ENCODE measurements at regions not wholly inside any gene's neighbourhood (a gene's known extent, or its start where the extent isn't known, plus 50 kb on each side); places are given as distances from the start of the nearest gene placed in this dataset.
"Not testable (repeated sequence)": the region's sequence is repeated elsewhere in the genome, so short reads cannot be mapped to it uniquely, and the experiment has no call there.

DNA sequence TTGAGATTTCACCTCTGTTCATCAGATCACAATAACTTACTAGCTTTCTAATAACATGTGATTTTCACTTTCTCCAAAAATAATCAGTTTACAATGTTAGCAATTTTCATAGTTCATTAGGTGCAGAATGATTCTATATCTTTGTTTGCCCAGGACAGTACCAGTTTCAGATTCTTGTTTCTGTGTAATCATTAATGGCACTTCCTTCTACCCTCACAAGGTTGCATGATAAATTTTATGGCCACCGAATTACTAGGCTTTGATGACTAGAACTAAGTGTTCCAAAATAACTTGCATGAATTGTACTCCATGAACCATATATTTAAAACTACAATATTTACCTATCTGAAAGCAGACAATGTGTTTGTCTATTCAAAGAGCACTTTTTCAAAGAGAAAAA, 442.3 kb downstream of the EPHA7 start:
- no peak overlapping the region for H3K4me3 ChIP-seq (ENCODE audit: low read depth in 1 of 5, low read length in 5 of 5)
- no peaks in the 10 kb centered on the region for H3K36me3 ChIP-seq (ENCODE audit: control insufficient read depth in 5 of 5, insufficient read depth in 5 of 5, low read length in 5 of 5)
- no peaks in the 10 kb centered on the region for H3K9me3 ChIP-seq (ENCODE audit: control insufficient read depth in 5 of 5, low read length in 5 of 5)
- no peak overlapping the region for H3K27ac ChIP-seq (ENCODE audit: low read depth, low read length)
- no peak overlapping the region for H3K9ac ChIP-seq (ENCODE audit: low read length in 5 of 5)
- H3K27me3 ChIP-seq (ENCODE audit: control insufficient read depth in 5 of 5, insufficient read depth in 4 of 5, low read length in 5 of 5), result no peaks in the 10 kb centered on the region
- no peaks in the 10 kb centered on the region for H3K4me1 ChIP-seq (ENCODE audit: control insufficient read depth in 5 of 5, insufficient read depth in 5 of 5, low read length in 5 of 5)

DNA sequence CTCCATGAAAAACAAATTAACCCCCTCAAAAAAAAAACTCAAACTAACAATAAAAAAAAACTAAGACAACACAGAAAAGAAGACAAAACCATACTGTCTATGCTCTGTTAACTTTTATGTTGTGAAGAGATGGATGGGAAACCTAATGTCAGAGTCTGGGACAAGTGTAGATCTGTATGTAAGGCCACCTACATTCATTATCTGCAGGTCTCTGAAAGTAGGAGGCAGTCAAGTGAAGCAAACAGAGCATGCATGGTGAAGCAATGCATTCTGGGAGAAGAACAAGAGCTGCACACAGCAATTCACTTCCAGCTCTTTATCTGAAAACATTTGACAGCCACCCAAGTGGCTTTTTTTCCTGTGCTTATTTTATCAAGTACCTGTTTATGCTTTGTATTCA, 452.0 kb downstream of the EPHA7 start:
- Histone ChIP-seq H3K4me1 (ENCODE audit: control insufficient read depth in 5 of 5, insufficient read depth in 5 of 5, low read length in 5 of 5) (no peaks in the 10 kb centered on the region), H3K9me3 (ENCODE audit: control insufficient read depth in 5 of 5, low read length in 5 of 5) (no peaks in the 10 kb centered on the region), H3K27me3 (ENCODE audit: control insufficient read depth in 5 of 5, insufficient read depth in 4 of 5, low read length in 5 of 5) (no peaks in the 10 kb centered on the region), H3K27ac (ENCODE audit: low read depth, low read length) (no peak overlapping the region), H3K36me3 (ENCODE audit: control insufficient read depth in 5 of 5, insufficient read depth in 5 of 5, low read length in 5 of 5) (no peaks in the 10 kb centered on the region), H3K9ac (ENCODE audit: low read length in 5 of 5) (no peak overlapping the region), H3K4me3 (ENCODE audit: low read depth in 1 of 5, low read length in 5 of 5) (no peak overlapping the region)

DNA sequence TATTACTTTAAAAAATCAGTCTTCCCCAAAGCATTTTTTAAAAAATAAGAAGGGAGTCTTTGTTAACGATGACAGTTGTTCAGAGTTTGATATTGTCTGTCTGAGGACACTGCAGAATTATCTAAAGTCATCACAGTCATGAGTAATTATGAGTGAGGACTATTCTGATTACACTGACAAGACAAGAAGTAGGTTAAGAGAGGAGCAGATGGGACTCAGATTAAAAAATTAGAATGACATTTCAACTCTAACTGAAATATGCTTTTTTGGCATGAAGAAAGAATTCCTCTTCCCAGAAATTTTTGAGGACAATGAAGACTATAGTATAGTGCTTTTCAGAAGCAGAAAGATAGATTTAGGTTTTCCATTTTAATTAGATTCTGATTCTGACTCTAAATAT, 456.5 kb downstream of the EPHA7 start:
- no peak overlapping the region for H3K27ac ChIP-seq (ENCODE audit: low read depth, low read length)
- no peaks in the 10 kb centered on the region for H3K27me3 ChIP-seq (ENCODE audit: control insufficient read depth in 5 of 5, insufficient read depth in 4 of 5, low read length in 5 of 5)
- no peaks in the 10 kb centered on the region for H3K36me3 ChIP-seq (ENCODE audit: control insufficient read depth in 5 of 5, insufficient read depth in 5 of 5, low read length in 5 of 5)
- H3K9ac ChIP-seq (ENCODE audit: low read length in 5 of 5), result no peak overlapping the region
- H3K4me3 ChIP-seq (ENCODE audit: low read depth in 1 of 5, low read length in 5 of 5), result no peak overlapping the region
- peaks cover 0 to 6% (median 0%) of the 10 kb centered on the region in 5 donors for H3K9me3 ChIP-seq (ENCODE audit: control insufficient read depth in 5 of 5, low read length in 5 of 5)
- H3K4me1 ChIP-seq (ENCODE audit: control insufficient read depth in 5 of 5, insufficient read depth in 5 of 5, low read length in 5 of 5), result no peaks in the 10 kb centered on the region

DNA sequence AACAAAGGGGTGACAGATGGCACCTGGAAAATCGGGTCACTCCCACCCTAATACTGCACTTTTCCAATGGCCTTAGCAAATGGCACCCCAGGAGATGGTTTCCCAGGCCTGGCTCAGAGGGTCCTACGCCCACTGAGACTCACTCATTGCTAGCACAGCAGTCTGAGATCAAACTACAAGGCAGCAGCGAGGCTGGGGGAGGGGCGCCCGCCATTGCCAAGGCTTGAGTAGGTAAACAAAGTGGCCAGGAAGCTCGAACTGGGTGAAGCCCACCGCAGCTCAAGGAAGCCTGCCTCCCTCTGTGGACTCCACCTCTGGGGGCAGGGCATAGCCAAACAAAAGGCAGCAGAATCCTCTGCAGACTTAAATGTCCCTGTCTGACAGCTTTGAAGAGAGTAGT, 467.2 kb downstream of the EPHA7 start:
- H3K36me3 ChIP-seq (ENCODE audit: control insufficient read depth in 5 of 5, insufficient read depth in 5 of 5, low read length in 5 of 5); H3K4me3 ChIP-seq (ENCODE audit: low read depth in 1 of 5, low read length in 5 of 5); H3K4me1 ChIP-seq (ENCODE audit: control insufficient read depth in 5 of 5, insufficient read depth in 5 of 5, low read length in 5 of 5); H3K27me3 ChIP-seq (ENCODE audit: control insufficient read depth in 5 of 5, insufficient read depth in 4 of 5, low read length in 5 of 5); H3K9me3 ChIP-seq (ENCODE audit: control insufficient read depth in 5 of 5, low read length in 5 of 5); H3K9ac ChIP-seq (ENCODE audit: low read length in 5 of 5); H3K27ac ChIP-seq (ENCODE audit: low read depth, low read length): not testable (repeated sequence)

DNA sequence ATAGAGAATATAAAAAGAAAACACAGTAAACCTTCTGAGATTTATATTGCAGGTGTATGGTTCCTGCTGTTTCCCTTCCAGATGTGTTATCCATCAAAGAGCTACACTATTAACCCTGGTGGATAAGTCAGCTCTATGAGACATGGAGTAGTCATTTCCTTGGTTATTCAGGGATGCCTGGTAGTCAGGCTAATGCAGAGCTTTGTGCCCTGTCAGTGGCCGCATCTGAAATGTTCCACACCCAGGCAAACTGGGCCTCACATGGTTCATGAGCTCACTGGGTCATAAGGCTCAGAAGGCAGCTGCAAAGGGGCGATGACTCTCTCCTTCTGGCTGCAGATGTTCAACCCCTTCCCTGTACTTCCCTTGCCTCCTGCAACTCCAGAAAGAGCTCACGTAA, 473.6 kb downstream of the EPHA7 start:
- H3K9me3 ChIP-seq (ENCODE audit: control insufficient read depth in 5 of 5, low read length in 5 of 5), result no peaks in the 10 kb centered on the region
- H3K36me3 ChIP-seq (ENCODE audit: control insufficient read depth in 5 of 5, insufficient read depth in 5 of 5, low read length in 5 of 5), result no peaks in the 10 kb centered on the region
- no peaks in the 10 kb centered on the region for H3K4me1 ChIP-seq (ENCODE audit: control insufficient read depth in 5 of 5, insufficient read depth in 5 of 5, low read length in 5 of 5)
- no peaks in the 10 kb centered on the region for H3K27me3 ChIP-seq (ENCODE audit: control insufficient read depth in 5 of 5, insufficient read depth in 4 of 5, low read length in 5 of 5)
- H3K9ac ChIP-seq (ENCODE audit: low read length in 5 of 5), result no peak overlapping the region
- H3K4me3 ChIP-seq (ENCODE audit: low read depth in 1 of 5, low read length in 5 of 5), result no peak overlapping the region
- H3K27ac ChIP-seq (ENCODE audit: low read depth, low read length), result no peak overlapping the region

DNA sequence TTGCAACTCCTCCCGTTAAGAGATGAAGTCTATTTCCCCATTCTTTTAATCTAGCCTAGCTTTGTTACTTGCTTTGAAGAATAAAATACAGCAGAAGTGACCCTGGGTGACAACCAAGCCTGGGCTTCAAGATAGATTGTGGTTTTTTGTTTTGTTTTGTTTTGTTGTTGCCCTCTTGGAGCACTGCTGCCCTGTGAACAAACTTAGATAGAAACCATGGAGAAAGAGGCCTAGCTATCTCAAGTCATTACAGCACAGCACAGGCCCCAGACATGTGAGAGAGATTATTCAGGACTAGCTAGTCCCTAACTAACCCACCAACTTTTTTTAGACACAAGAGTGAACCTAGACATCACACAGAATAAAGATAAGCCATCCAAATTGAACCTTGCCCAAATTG, 475.2 kb downstream of the EPHA7 start:
- H3K36me3 ChIP-seq (ENCODE audit: control insufficient read depth in 5 of 5, insufficient read depth in 5 of 5, low read length in 5 of 5), result no peaks in the 10 kb centered on the region
- no peaks in the 10 kb centered on the region for H3K27me3 ChIP-seq (ENCODE audit: control insufficient read depth in 5 of 5, insufficient read depth in 4 of 5, low read length in 5 of 5)
- no peaks in the 10 kb centered on the region for H3K9me3 ChIP-seq (ENCODE audit: control insufficient read depth in 5 of 5, low read length in 5 of 5)
- H3K9ac ChIP-seq (ENCODE audit: low read length in 5 of 5), result no peak overlapping the region
- no peak overlapping the region for H3K4me3 ChIP-seq (ENCODE audit: low read depth in 1 of 5, low read length in 5 of 5)
- H3K27ac ChIP-seq (ENCODE audit: low read depth, low read length), result no peak overlapping the region
- H3K4me1 ChIP-seq (ENCODE audit: control insufficient read depth in 5 of 5, insufficient read depth in 5 of 5, low read length in 5 of 5), result no peaks in the 10 kb centered on the region

DNA sequence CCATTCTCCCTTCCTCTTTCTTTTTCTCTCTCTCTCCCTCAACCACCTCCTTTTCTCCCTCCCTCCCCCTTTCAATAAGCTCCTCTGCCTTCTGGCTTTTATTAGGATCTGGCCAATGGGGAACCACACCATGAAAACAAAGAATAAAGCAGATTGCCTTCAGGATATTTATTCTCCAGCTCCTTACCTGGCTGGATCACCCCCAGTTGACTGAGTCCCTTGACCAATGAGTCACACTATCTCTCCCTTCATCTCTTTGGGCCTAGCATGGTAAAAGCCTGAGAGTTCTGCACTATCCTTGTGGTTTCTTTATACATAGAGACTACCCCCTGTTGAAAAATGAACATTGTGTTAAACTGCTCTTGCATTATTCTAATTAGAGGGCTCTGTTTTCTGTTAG, 476.8 kb downstream of the EPHA7 start:
- Histone ChIP-seq H3K27me3 (ENCODE audit: control insufficient read depth in 5 of 5, insufficient read depth in 4 of 5, low read length in 5 of 5) (no peaks in the 10 kb centered on the region), H3K27ac (ENCODE audit: low read depth, low read length) (no peak overlapping the region), H3K4me1 (ENCODE audit: control insufficient read depth in 5 of 5, insufficient read depth in 5 of 5, low read length in 5 of 5) (no peaks in the 10 kb centered on the region), H3K9me3 (ENCODE audit: control insufficient read depth in 5 of 5, low read length in 5 of 5) (no peaks in the 10 kb centered on the region), H3K9ac (ENCODE audit: low read length in 5 of 5) (no peak overlapping the region), H3K36me3 (ENCODE audit: control insufficient read depth in 5 of 5, insufficient read depth in 5 of 5, low read length in 5 of 5) (no peaks in the 10 kb centered on the region), H3K4me3 (ENCODE audit: low read depth in 1 of 5, low read length in 5 of 5) (no peak overlapping the region)

DNA sequence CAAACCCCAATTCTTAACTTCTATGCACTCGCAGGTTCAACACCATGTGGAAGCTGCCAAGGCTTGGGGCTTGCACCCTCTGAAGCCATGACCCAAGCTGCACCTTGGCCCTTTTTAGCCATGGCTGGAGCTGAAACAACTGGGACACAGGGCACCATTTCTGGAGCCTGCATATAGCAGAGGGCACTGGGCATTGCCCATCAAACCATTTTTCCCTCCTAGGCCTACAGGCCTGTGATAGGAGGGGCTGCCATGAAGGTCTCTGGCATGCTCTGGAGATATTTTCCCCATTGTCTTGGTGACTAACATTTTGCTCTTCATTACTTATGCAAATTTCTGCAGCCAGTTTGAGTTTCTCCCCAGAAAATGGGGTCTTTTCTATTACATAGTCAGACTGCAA, 484.7 kb downstream of the EPHA7 start:
- peaks cover 0 to 6% (median 0%) of the 10 kb centered on the region in 5 donors for H3K9me3 ChIP-seq (ENCODE audit: control insufficient read depth in 5 of 5, low read length in 5 of 5)
- H3K36me3 ChIP-seq (ENCODE audit: control insufficient read depth in 5 of 5, insufficient read depth in 5 of 5, low read length in 5 of 5), result no peaks in the 10 kb centered on the region
- H3K4me1 ChIP-seq (ENCODE audit: control insufficient read depth in 5 of 5, insufficient read depth in 5 of 5, low read length in 5 of 5), result no peaks in the 10 kb centered on the region
- no peak overlapping the region for H3K9ac ChIP-seq (ENCODE audit: low read length in 5 of 5)
- H3K27me3 ChIP-seq (ENCODE audit: control insufficient read depth in 5 of 5, insufficient read depth in 4 of 5, low read length in 5 of 5), result no peaks in the 10 kb centered on the region
- no peak overlapping the region for H3K27ac ChIP-seq (ENCODE audit: low read depth, low read length)
- H3K4me3 ChIP-seq (ENCODE audit: low read depth in 1 of 5, low read length in 5 of 5), result no peak overlapping the region

DNA sequence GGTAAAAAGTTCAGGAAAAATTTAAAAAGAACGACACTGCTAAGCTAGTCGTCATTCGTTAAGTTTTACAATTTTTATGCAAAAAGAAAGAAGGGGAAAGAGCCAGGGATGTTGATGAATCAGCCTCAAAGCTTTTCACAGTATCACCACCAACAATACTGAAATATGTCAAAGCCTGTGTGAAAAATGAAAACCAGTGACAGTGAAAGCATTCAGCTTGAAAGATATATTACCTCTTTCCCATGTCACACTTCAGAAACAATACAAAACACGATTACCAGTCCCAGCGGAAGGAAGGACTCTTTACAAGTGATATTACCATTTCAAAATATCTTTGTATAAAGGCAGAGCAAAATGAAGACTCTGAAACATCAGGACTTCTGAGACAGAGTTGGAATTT, 489.2 kb downstream of the EPHA7 start:
- H3K4me3 ChIP-seq (ENCODE audit: low read depth in 1 of 5, low read length in 5 of 5), result no peak overlapping the region
- peaks cover 0 to 6% (median 0%) of the 10 kb centered on the region in 5 donors for H3K9me3 ChIP-seq (ENCODE audit: control insufficient read depth in 5 of 5, low read length in 5 of 5)
- H3K36me3 ChIP-seq (ENCODE audit: control insufficient read depth in 5 of 5, insufficient read depth in 5 of 5, low read length in 5 of 5), result no peaks in the 10 kb centered on the region
- no peaks in the 10 kb centered on the region for H3K4me1 ChIP-seq (ENCODE audit: control insufficient read depth in 5 of 5, insufficient read depth in 5 of 5, low read length in 5 of 5)
- no peak overlapping the region for H3K9ac ChIP-seq (ENCODE audit: low read length in 5 of 5)
- no peak overlapping the region for H3K27ac ChIP-seq (ENCODE audit: low read depth, low read length)
- no peaks in the 10 kb centered on the region for H3K27me3 ChIP-seq (ENCODE audit: control insufficient read depth in 5 of 5, insufficient read depth in 4 of 5, low read length in 5 of 5)

DNA sequence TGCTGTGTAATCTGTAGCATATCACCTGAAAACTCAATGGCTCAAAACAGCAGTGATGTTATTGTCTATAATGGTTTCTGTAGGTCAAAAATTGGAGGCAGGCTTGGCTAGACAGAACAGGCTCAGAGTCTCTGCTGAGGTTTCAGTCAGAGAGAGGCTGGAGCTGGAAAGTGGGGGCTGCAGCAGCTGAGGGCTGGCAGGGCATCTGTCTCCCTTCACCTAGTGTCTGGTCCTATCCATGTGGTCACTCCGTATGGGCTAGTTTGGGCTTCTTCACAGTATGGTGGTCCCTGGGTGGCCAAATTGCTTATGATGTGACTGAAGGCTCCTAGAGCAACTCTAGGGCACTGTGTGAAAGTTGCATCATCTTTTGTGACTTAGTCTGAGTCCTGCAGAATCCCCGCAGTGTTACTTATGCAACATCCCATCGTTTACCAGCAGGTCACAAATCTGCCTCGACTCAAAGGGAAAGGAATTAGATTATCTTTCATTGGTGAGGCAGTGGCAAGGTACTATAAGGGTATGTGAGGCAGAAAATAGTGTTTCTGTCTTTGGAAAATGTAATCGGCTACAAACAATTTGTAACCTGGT, 497.0 kb downstream of the EPHA7 start:
- no peaks in the 10 kb centered on the region for H3K27me3 ChIP-seq (ENCODE audit: control insufficient read depth in 5 of 5, insufficient read depth in 4 of 5, low read length in 5 of 5)
- H3K36me3 ChIP-seq (ENCODE audit: control insufficient read depth in 5 of 5, insufficient read depth in 5 of 5, low read length in 5 of 5), result no peaks in the 10 kb centered on the region
- no peaks in the 10 kb centered on the region for H3K4me1 ChIP-seq (ENCODE audit: control insufficient read depth in 5 of 5, insufficient read depth in 5 of 5, low read length in 5 of 5)
- H3K27ac ChIP-seq (ENCODE audit: low read depth, low read length), result no peak overlapping the region
- H3K9me3 ChIP-seq (ENCODE audit: control insufficient read depth in 5 of 5, low read length in 5 of 5), result no peaks in the 10 kb centered on the region
- no peak overlapping the region for H3K9ac ChIP-seq (ENCODE audit: low read length in 5 of 5)
- no peak overlapping the region for H3K4me3 ChIP-seq (ENCODE audit: low read depth in 1 of 5, low read length in 5 of 5)

DNA sequence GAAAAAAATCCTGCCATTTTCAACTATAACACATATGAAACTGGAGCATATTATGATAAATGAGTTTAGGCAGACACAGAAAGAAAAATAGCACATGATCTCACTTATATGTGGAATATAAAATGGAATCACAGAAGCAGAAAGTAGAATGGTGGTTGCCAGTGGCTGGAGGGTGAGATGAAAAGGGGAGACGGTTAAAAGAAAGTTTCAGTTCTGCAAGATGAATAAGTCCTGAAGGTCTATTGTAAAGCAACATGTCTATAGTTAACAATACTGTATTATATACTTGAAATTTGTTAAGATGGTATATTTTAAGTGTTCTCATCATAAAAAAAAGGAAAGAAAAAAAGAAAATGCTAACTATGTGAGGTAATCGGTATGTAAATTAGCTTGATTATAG, 503.9 kb downstream of the EPHA7 start:
- H3K4me1 ChIP-seq (ENCODE audit: control insufficient read depth in 5 of 5, insufficient read depth in 5 of 5, low read length in 5 of 5), result no peaks in the 10 kb centered on the region
- H3K27me3 ChIP-seq (ENCODE audit: control insufficient read depth in 5 of 5, insufficient read depth in 4 of 5, low read length in 5 of 5), result no peaks in the 10 kb centered on the region
- no peak overlapping the region for H3K27ac ChIP-seq (ENCODE audit: low read depth, low read length)
- no peak overlapping the region for H3K4me3 ChIP-seq (ENCODE audit: low read depth in 1 of 5, low read length in 5 of 5)
- H3K36me3 ChIP-seq (ENCODE audit: control insufficient read depth in 5 of 5, insufficient read depth in 5 of 5, low read length in 5 of 5), result no peaks in the 10 kb centered on the region
- H3K9ac ChIP-seq (ENCODE audit: low read length in 5 of 5), result no peak overlapping the region
- H3K9me3 ChIP-seq (ENCODE audit: control insufficient read depth in 5 of 5, low read length in 5 of 5), result peaks cover 0 to 3% (median 0%) of the 10 kb centered on the region in 5 donors

Data from subcutaneous abdominal adipose tissue (tissue), 5 donors.